ENCODE measurements at regions not wholly inside any gene's neighbourhood (a gene's known extent, or its start where the extent isn't known, plus 50 kb on each side); places are given as distances from the start of the nearest gene placed in this dataset.
"Not testable (repeated sequence)": the region's sequence is repeated elsewhere in the genome, so short reads cannot be mapped to it uniquely, and the experiment has no call there.

GRCh38 chr14:40119321-40119720, 687.1 kb upstream of the FBXO33 start:
- no peak for DNase-seq (ENCODE audit: low read depth)

- DNase-seq (ENCODE audit: low read depth), result no peak
These were observed 683.4 kb upstream of the FBXO33 start for GRCh38 chr14:40115583-40115982.

- no peak for DNase-seq (ENCODE audit: low read depth)
These were observed 681.4 kb upstream of the FBXO33 start for GRCh38 chr14:40113671-40114070.

DNA sequence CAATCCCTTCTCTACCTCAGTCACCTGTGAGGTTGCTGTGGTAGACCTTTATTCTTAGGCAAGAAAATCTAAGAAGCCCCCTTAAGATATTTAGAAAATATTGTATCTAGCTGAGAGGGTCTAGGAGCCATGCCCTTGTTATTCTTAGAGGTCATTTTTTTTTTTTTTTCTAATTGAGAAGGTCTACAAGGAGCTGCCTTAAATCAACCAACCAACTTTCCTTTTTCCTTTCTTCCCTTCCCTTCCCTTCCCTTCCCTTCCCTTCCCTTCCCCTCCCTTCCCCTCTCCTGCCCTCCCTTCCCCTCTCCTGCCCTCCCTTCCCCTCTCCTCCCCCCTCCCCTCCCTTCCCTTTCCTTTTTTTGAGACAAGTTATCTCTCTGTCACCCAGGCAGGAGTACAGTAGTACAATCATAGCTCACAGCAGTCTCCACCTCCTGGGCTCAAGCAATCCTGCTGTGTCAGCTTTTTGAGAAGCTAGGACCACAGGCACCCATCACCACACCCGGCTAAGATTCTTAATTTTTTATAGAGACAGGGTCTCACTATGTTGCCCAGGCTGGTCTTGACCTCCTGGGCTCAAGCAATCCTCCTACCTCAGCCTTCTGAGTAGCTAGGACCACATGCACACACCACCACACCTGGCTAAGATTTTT, 668.4 kb upstream of the FBXO33 start:
- no peak for DNase-seq (ENCODE audit: low read depth)

DNA sequence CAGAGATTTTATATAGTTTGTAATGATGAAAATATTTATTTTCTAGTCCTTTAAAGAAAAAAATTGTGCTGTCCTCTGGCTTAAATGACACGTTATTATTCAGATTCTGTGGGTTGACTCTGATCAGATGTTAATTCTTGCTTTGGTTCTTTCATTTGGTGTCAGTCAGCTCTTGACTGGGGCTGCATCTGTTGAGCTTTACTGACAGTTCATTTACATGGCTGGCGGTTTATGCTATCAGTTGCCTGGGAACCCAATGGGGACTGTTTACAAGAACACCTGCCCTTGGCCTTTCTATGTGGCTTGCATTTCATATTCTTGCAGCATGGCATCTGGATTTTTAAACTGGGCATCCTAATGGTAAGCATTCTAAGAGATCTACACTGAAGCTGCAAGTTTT, 667.1 kb upstream of the FBXO33 start:
- DNase-seq (ENCODE audit: low read depth), result no peak

DNA sequence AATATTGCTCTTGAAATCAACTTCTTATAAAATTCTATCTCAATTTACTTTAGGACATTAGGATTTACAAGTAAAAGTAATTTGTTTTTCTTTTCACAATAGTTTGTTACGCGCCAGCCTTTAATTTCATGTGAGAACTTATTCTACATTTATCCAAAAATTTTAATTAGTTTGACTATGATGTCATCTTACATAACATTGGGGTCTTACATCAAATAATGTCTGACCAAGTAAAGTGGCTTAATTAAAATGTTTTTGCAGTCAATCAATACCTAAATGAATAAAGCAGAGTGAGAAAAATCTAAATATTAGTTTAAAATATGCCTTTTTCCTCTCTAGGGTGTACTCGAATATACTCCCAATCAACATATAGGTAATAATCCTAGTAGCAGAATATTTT, 666.2 kb upstream of the FBXO33 start:
- DNase-seq (ENCODE audit: low read depth), result no peak

DNA sequence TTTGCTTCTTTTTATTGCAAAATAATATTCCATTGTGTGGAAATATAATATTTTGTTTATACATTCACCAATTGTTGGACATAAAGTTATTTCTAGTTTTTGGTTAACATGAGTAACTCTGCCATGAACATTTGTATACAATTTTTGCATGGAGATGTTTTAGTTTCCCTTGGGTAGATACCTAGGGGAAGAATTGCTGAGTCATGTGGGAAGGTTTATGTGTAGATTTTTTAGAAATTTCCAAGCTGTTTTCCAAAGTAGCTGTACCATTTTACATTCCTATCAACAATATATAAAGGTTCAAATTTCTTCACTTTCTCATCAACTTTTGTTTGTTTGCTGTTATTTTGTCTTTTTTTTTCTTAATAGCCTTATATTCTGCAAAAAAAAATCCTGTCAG, 664.7 kb upstream of the FBXO33 start:
- no peak for DNase-seq (ENCODE audit: low read depth)

DNA sequence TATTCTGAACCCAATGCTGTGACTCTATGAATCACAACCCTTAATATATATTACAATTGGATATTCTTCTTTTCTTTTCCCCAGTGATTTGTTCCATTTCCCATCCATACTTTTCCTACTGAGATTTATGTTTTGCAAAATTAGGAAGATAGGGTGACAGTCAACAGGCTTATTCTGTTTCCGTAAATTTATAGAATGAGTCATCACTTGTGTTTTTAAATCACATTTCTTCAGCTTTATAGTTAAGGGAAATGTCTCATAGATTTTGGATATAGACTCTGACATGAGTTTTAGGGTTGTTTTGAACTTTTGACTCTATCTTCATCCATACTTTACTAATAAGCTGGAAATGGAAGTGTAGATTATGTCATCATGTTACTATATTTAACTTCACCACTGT, 661.6 kb upstream of the FBXO33 start:
- DNase-seq (ENCODE audit: low read depth), result no peak

DNA sequence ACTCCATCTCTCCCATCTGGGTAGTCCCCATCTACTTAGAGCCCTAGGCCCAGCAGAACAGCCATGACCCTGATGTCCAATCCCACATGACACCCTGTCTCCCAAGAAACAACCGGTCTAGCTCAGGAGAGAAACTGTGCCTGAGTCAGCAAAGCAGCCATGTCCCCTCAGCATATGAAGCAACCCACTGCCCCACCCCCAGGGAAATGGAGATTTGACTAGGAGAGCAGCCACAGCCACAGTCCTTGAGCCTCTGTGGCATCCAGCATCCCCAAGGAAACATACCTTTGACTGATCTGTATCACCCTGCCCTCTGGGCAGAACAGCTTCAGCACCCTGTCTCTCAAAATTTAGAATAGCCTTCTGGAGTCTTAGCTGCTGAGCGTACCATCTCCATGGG, 641.9 kb upstream of the FBXO33 start:
- no peak for DNase-seq (ENCODE audit: low read depth)

DNA sequence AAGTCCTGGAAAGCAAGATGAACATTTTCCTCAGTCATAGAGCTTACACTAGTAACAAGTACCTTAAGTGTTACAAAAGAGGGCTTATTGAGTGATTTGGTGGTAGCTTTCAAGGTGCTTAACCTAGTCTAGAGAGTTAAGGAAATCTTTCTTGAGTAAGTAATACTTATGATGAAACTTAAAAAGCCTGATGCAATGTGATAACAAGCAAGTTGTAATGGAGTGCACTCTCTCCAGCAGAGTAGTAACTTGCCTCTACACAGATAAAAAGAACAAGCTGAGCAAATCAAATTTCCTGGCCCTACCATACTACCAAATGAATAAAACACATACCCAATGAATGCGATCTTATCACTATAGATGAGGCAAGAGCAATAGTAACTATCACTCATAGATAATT, 639.9 kb upstream of the FBXO33 start:
- DNase-seq (ENCODE audit: low read depth), result no peak

GRCh38 chr14:40058901-40059897, 627.0 kb upstream of the FBXO33 start:
- DNase-seq (ENCODE audit: low read depth), result no peak

DNA sequence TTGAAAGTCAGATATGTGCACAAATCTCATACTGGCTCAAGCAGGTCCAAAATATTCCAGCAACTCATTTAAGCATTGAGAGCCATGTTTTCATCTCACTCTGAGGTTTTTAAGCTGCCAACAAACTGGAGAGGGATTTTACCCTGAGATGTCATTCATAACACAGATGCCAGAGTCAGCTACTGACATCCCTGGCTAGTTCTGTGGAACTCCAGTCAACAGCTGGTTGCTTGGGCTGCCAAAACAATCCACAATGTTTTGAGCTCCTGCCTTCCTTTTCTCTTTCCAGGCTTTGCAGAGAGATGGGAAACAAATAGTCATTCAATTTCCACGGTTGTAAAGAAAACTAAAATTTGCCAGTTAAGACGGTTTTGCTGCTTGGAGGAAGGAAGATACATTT, 621.2 kb upstream of the FBXO33 start:
- DNase-seq (ENCODE audit: low read depth), result no peak

GRCh38 chr14:40028991-40029390, 596.8 kb upstream of the FBXO33 start:
- DNase-seq (ENCODE audit: low read depth), result no peak

- no peak for DNase-seq (ENCODE audit: low read depth)
These were observed 592.9 kb upstream of the FBXO33 start for GRCh38 chr14:40025101-40025500.

- DNase-seq (ENCODE audit: low read depth), result no peak
These were observed 578.7 kb upstream of the FBXO33 start for GRCh38 chr14:40010961-40011360.

- DNase-seq (ENCODE audit: low read depth), result no peak
These were observed 577.5 kb upstream of the FBXO33 start for GRCh38 chr14:40009771-40010170.

GRCh38 chr14:40008345-40008744, 576.1 kb upstream of the FBXO33 start:
- not testable (repeated sequence) for DNase-seq (ENCODE audit: low read depth)

DNA sequence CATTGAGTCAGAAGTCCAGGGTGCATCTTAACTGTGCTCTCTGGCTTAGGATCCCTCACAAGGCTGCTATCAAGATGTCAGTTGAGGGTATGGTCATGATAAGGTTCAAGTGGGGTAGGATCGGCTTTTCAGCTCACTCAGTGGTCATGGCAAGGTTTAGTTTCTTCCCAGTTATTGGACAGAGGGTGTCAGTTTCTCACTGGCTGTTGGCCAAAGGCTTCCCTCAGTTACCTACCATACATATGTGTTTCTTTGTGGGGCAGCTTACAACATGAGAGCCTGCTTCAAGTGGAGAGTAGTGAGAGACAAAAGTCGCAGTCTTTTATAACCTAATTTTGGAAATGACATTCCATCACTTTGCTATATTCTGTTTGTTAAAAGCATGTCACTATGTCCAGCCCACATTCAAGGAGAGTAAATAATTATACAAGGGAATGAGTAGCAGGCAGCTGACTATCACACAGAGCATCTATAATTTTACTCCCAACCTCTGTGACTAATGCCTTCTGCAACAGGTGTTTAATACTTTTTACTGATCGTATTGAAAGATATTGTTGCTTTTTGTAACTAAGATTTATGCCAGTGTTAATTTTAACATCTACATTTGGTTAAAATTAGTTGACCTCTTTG, 572.8 kb upstream of the FBXO33 start:
- no peak for DNase-seq (ENCODE audit: low read depth)

DNA sequence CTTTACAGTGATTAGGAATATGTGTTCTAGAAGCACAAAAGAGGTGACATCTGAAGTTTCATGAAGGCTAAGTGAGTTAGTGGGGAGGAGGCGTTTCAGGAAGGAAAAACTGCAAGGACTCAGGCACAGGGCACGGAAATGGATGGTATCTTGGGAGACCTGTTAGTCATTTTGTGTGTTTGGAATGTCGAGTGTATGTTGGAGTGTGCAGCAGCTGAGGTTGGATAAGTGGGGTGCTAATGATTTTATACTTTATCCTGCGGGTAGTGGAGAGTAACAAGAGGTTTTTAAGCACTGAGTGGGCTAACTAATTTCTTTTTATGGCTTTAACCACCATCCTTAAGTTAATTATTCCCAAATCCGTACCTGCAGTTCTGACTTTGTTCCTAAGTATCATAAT, 571.5 kb upstream of the FBXO33 start:
- no peak for DNase-seq (ENCODE audit: low read depth)

DNA sequence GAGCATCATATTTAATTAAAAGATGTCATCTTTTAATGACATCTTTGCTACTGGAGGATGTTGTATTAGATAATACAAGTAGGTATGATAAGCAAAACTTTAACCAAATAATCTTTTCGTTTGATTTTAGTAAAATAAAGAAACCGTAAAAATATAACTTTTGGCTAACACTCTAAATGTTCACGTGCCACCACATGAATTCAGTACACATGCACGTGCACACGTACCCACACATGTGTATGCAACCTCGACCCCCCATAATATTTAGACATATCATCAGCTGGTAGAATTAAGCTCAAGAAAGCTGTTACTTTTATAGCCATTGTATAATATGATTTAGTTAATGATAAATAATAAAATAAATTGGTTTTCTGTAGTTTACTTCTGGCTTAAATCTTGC, 566.6 kb upstream of the FBXO33 start:
- no peak for DNase-seq (ENCODE audit: low read depth)

DNA sequence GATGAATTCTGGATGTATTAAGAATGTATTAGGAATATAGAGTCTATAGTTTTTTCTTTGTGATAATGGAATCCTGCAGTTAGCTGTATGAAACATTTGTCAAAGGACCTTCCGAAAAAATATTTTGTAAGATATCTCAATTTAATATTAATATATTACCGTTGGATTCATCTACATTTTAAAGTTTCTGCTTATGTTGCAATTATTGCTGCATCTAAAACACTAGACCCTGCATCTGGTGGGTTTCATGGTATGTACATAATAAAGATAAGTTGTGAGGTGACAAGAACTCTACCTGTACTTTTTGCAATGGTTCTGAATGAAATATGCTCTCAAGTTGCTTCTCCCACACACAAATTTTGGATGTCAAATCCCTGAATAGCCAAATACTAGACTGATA, 565.9 kb upstream of the FBXO33 start:
- no peak for DNase-seq (ENCODE audit: low read depth)

DNA sequence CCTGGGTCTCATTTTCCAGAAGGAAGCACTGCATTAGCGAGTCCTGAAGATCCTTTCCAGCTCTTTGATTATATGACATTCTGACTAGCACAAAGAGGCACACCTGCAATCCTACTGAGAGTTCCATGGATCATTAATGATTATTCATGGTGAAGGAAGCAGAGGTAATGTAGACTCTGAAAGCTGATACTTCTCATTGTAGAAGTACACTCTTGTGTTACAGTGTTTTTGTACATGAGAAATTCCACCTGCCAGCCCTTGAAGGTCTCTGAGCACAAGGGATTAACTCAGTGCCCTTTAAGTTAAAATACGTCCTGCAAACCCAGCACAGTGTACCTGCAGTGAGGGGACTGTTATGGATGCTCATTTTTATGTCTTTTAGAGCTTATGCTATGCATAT, 558.8 kb upstream of the FBXO33 start:
- no peak for DNase-seq (ENCODE audit: low read depth)

DNA sequence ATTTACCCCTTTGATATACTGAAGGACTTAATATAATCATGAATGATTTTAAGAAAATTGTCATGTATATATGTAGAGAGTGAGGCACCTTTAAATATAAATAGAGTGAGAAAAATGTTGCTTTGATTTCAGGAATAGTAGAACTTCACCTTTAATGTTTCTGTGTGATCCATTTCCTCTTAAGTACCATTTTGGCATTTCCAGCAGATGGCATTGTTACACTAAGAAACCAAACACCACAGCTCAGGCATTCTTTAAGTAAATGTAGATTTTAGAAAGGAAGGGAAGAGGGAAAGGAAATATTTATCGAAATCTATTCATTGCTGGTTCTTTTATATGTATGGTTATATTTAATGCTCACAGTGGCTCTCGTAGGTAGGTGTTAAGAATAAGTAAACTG, 556.7 kb upstream of the FBXO33 start:
- no peak for DNase-seq (ENCODE audit: low read depth)

Measured in GM04503 (cell line).